ENCODE measurements at regions not wholly inside any gene's neighbourhood (a gene's known extent, or its start where the extent isn't known, plus 50 kb on each side); places are given as distances from the start of the nearest gene placed in this dataset.

- DNase-seq, result no peak
Observed at GRCh38 chr15:26477044-26477443, 295.8 kb downstream of the GABRB3 start.

DNA sequence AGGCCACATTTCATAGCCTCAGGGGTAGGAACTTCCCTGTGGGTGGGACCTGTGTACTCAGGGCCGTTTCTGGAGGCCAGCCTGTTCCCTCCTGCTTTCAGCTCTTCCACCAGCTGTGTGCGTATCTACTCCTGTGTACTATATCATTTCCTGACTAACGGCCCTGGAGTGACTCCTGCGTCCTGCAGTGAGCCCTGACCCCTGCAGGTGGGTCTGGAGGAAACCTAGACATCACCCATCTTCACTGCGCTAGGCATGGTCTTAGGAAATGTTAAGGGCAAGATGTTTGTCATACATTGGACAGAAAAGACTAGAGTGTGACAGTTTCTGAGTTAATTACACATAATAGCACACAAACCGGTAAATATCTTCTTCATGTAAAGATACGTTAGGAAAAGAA is 297.3 kb downstream of the GABRB3 start:
- DNase-seq, result no peak

DNA sequence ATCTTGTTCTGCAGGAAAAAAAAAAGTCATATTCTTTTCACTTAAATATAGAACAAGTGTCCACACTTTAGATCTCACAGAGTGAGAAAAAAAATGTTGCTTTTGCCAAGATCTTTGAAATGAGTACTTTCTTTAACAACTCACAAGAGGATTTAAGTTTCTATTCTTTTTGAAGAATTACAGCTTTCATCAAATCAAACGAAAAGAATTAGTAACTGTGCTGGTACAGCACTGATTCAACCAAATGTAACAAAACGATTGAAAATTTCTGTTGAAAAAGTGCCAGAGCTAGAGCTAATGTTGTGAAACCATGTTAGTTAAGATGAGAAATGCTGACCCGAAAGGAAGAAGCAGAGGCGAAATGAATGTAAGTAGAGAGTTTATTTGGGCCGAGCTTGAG is 300.2 kb downstream of the GABRB3 start:
- no peak for DNase-seq

- no peak for DNase-seq
Observed at GRCh38 chr15:26461847-26462608, 310.8 kb downstream of the GABRB3 start.

DNA sequence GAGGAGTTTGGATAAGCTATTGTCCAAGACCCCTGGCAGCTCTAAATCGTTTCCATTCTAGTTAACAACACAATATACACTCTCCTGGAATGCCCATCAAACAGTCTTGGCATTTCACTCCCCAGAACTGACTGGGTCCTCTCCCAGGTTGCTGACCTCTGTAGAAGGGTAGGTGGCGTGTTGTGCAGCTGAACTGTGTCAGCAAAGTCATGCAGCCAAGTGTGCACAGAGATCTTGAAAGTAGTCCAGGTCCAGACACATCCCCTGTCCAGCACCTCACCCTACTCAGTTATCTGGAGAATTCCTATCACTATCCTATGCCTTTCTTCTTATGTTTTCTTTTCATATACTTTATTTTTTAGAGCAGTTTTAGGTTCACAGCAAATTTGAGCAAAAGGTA is 312.7 kb downstream of the GABRB3 start:
- DNase-seq, result no peak

GRCh38 chr15:26455828-26456227 is 317.0 kb downstream of the GABRB3 start:
- no peak for DNase-seq

DNA sequence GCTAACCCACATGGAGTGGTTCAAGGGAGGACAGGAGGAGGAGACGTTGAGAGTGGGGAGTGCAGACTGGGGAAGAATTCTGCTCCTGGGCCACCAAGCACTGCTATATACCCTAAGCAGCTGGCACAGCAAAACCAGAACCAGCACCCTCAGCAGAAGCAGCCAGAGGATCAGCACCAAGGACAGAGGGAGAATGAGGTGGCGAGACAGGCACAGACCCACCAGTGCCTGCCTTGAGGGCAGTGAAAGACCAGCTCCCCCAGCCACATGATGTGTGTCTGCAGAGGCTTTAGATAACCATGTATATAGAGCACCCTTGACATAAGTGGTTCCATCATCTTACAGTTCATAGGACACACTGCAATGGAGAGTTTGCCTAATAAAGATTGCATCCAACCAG is 319.0 kb downstream of the GABRB3 start:
- no peak for DNase-seq

DNA sequence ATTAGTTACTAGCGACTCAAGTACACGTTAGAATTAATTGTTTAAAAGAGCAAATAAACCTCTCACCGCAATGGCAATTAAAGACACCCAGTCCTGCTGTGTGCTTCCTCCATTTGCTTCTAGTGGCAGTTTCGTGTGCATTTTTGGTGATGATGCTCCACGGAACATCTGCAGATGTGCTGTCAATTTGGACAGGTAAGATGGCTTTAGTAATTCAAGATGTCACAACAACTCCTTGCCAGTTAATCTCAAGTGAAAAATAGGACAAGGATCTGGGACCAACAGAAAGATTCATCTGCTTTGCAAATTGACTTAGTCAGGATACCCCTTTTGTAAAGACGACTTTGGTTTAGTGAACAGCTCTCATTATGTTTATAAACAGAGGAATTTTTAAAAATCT is 320.9 kb downstream of the GABRB3 start:
- DNase-seq, result no peak

DNA sequence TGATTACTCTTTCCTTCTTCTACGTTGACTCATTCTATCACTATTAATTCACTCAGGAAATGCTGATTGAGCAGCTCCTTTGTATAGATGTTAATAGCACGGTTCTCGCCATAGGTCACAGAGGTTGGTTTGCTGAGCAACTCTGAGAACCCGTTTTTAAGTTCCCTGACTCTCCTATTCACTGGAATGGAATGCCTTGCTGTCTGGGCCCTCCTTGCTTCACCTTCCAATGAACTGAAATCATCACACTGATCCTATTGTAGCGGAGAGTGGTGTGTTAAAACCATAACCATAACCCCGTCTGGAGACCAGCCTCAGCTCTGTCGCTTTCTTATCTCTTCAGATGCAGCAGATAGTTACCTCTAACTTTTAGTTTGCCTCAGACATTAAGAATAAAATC is 323.6 kb downstream of the GABRB3 start:
- DNase-seq, result no peak

DNA sequence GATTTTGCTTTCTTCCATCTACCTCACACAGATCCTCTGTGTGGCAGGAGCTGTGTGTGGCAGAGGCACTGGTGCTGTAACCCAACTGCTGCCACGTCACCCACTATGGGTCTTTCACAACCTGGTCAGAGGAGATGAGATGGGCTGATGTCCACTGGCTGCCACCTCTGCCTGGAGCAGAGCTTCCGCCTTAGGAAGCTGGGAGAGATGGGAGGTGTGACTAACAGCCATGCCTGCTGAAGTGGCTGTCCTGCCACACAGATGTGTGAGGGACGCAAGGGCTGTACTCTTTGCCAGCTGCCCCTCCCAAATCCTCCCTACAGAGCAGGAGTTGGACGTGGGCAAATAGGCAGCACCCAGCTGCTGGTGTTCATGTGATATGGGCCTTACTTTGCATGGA is 329.5 kb downstream of the GABRB3 start:
- DNase-seq, result no peak

DNA sequence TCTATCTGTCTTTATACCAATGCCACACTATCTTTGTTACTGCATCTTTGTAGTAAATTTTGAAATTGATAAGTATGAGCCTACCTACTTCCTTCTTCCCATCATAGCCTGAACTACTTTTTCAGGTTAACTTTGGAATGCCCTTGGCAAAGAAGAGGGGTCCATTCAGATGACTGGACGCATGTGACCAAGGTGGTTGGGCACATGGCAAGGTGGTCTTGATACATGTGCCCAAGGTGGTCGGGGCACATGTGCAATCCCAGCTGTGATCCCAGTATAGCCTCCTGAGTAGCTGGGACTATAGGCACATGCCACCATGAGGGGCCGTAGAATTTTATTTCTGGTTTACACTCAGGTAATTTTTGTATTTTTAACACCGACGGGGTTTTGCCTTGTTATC is 330.2 kb downstream of the GABRB3 start:
- no peak for DNase-seq

DNA sequence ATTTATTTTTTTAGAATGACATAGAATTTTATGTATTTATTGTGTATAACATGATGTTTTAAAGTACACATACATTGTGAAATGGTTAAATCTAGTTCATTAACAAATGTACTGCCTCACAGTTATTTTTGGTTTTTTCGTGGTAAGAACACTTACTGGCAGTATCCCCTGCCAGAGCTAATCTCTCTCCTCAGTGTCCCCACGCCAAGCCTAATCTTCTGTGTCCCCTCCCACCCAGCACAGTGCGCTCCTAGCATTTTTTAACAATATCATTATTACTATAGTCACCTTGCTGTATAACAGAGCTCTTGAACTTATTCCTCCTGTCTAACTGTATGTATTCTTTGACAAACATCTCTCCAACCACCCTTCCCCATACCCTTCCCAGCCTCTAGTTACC is 333.2 kb downstream of the GABRB3 start:
- no peak for DNase-seq

GRCh38 chr15:26438718-26439117 is 334.1 kb downstream of the GABRB3 start:
- DNase-seq, result no peak

- no peak for DNase-seq
Observed at GRCh38 chr15:26438316-26438715, 334.6 kb downstream of the GABRB3 start.

DNA sequence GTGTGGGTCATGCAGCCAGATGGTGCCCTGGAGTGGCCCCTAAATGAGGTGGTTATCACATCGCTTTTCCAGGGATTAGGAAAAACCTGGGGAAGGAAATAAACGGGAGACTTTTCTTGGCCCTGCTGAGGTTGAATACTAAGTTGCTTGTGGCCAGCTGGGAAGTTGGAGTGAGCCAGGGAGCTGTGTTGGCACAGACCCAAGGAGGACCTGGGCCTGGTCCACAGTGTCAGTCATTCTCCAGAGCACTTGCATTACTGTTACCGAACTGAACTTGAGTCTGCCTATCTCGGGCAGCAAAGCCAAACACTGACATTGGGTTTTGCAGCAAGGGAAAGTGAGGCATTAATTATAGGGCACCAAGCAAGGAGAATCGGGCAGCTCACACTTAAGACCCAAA is 339.0 kb downstream of the GABRB3 start:
- DNase-seq, result no peak

DNA sequence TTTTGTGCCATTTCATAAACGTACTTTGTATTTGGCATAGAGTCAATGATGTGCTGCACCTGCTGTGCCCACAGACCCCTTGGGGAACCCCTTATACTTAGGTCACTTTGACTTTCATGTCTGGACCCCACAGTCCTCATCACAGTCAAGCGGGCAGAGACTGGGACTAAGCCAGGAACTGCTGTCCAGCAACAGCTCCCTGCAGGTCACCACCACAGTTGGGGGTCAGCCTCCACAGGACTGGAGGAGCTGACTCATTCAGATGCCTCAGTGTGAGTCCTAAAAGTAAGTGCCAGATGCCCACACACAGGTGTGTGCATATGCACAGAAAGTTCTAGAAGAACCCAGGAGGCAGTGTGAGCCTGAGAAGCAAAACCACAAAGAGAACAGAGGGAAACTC is 339.8 kb downstream of the GABRB3 start:
- DNase-seq, result no peak

- DNase-seq, result no peak
Observed at GRCh38 chr15:26421065-26421464, 351.8 kb downstream of the GABRB3 start.

GRCh38 chr15:26395624-26396023 is 377.2 kb downstream of the GABRB3 start:
- no peak for DNase-seq

DNA sequence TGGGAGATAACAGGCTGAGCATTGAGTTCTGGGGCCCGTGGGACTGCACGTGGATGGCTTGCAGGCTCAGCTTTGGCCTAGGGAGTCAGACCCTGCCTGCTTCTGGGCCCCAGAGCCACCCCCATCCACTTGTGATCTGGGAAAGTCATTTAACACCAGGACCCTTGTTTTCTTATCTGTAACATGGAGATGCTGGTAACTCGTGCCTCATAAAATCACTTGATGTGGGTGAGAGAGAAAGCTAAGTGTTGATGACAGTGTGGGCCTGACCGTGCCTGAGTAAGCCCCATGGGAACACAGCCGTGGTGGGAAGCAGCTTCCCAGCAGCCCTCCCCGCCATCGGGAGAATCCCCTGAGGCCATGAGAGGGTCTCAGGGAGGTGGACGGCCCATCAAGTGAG is 378.1 kb downstream of the GABRB3 start:
- DNase-seq, result no peak

- no peak for DNase-seq
Observed at GRCh38 chr15:26392956-26393355, 379.9 kb downstream of the GABRB3 start.

DNA sequence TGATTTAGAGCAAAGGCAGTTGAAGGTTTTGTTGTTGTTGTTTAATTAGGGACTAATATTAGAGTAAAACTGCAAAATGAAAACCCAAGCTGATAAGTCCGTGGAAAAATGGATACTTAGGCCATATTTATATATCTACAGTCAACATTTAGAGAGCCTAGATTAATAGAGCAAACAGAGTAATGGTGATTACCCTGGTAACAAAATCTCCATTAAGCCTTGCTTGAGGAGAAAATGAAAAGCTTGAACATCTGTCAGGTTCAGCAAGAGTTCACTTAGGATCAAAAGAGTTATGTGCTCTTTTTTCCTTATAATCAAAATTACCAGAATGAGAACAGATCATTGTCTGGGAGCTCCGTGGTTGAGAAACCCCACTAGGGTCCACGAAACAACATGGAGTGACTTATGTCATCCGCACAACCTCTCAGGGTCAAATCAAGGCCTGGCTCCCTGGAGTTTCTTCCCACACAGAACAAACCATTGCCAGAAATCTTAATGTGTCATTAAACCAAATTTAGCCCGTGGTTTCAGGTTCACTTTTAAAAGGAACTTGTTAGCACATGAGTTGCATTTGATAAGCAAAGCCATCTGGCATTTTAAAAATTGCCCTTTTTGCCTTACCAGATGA is 381.2 kb downstream of the GABRB3 start:
- no peak for DNase-seq

DNA sequence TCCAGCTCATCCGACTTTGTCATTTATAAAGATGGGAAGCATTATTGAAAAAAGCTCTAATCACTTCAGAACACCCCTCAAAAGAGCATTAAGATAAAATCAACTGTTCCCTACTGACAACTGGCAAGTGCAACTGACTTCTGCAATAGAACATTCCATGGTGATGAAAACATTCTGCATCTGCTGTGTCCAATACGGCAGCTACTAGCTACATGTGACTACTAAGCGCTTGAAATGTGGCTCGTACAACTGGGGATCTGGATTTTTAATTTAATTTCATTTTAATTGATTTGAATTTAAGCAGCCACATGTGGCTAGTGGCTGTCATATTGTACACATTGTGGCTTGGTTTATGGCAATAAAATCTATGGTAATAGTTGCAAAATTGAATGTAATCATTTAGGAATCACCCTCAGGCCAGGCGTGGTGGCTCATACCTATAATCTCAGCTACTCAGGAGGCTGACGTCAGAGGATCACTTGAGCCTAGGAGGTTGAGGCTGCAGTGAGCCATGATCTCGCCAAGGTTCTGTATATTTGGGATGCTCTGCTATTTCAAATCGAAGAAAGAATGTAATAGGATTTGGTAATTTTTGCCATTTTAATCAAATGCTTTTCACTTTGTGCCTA is 390.3 kb downstream of the GABRB3 start:
- DNase-seq, result no peak

DNA sequence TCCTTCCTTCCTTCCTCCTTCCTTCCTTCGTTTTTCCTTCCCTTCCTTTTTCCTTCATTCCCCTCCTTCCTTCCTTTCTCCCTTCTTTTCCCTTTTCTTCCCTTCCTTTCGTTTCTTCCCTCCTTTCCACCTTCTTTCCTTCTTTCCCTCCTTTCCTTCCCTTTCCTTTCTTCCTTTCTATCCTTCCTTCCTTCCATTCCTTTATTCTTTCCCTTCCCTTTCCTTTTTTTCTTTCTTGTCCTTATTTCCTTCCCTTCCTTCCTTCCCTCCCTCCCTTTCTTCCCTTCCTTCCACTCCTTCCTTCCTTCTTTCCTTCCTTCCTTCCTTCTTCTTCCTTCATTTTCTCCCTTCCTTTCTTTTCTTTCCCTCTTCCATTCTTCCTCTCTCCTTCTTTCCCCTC is 394.6 kb downstream of the GABRB3 start:
- no peak for DNase-seq

GRCh38 chr15:26376243-26376642 is 396.6 kb downstream of the GABRB3 start:
- DNase-seq, result no peak
